Neural cell (in vitro differentiated cells): ENCODE measurements at regions not wholly inside any gene's neighbourhood (a gene's known extent, or its start where the extent isn't known, plus 50 kb on each side); places are given as distances from the start of the nearest gene placed in this dataset.

ENCODE experiments used
- CTCF ChIP-seq: fragments of 450-650 bp; IDR thresholded peaks from 2 replicates; pipeline ENCODE4 v1.5.1; 2014; ENCODE audit warnings: antibody characterized with exemption, mild to moderate bottlenecking, moderate library complexity; ENCODE audit not compliant: poor library complexity, severe bottlenecking
- EP300 ChIP-seq: fragments of 450-650 bp; conservative IDR thresholded peaks from 2 replicates; pipeline ENCODE4 v1.6.1; 2014; ENCODE audit warnings: antibody characterized with exemption, mild to moderate bottlenecking, moderate library complexity; ENCODE audit not compliant: poor library complexity, severe bottlenecking
- SMC3 ChIP-seq: fragments of 450-650 bp; conservative IDR thresholded peaks from 2 replicates; pipeline ENCODE4 v1.6.1; 2014; ENCODE audit warnings: antibody characterized with exemption, mild to moderate bottlenecking, moderate library complexity; ENCODE audit not compliant: poor library complexity
- TAF1 ChIP-seq: IDR thresholded peaks from 2 replicates; pipeline ENCODE4 v1.6.1; 2012; ENCODE audit warnings: low read depth

- TF ChIP-seq CTCF (no peak), EP300 (no peak), TAF1 (no peak), SMC3 (no peak)
Measured at GRCh38 chr4:174116021-174116420, 167.4 kb downstream of the FBXO8 start.
